Fibroblast of mammary gland (primary cell): ENCODE measurements at regions not wholly inside any gene's neighbourhood (a gene's known extent, or its start where the extent isn't known, plus 50 kb on each side); places are given as distances from the start of the nearest gene placed in this dataset.
A peak's percentile ranks its signal among the peaks of the same experiment; 100 is the strongest.

Source experiments
- DNase-seq: peaks from one replicate; pipeline ENCODE4 v3.0.0-alpha.2; 2010; ENCODE audit warnings: low read depth
- H3K4me3 ChIP-seq: 2 replicates; pipeline ENCODE4 v1.5.1; 2011; ENCODE audit warnings: low read depth, mild to moderate bottlenecking, low read length, moderate library complexity; ENCODE audit not compliant: control insufficient read depth
- CTCF ChIP-seq: conservative IDR thresholded peaks from 2 replicates; pipeline ENCODE4 v1.5.1; 2011; ENCODE audit warnings: low read depth, low read length, inconsistent platforms; ENCODE audit not compliant: control insufficient read depth, insufficient read depth

- no peak overlapping the region for H3K4me3 ChIP-seq
- TF ChIP-seq CTCF, result no peak
Measured at GRCh38 chr20:58135441-58136148, 92.9 kb downstream of the ANKRD60 start.

GRCh38 chr20:58133020-58133808, 95.2 kb downstream of the ANKRD60 start:
- no peak overlapping the region for H3K4me3 ChIP-seq
- no peak for TF ChIP-seq CTCF
- DNase-seq, result no peak

More at GRCh38 chr20:58135441-58136148, 92.9 kb downstream of the ANKRD60 start:
- no peak for DNase-seq

- peak; percentile 64 for DNase-seq
- TF ChIP-seq CTCF, result no peak
- H3K4me3 ChIP-seq, result no peak overlapping the region
Measured at GRCh38 chr20:58131551-58132142, 96.8 kb downstream of the ANKRD60 start.

- TF ChIP-seq CTCF, result no peak
- H3K4me3 ChIP-seq, result no peak overlapping the region
- DNase-seq, result peak; percentile 25
Measured at GRCh38 chr20:58131151-58131550, 97.3 kb downstream of the ANKRD60 start.

- TF ChIP-seq CTCF, result no peak
- H3K4me3 ChIP-seq, result no peak overlapping the region
- no peak for DNase-seq
Measured at GRCh38 chr20:58130581-58130980, 97.9 kb downstream of the ANKRD60 start.

GRCh38 chr20:58130156-58130555, 98.3 kb downstream of the ANKRD60 start:
- no peak for TF ChIP-seq CTCF
- no peak overlapping the region for H3K4me3 ChIP-seq
- DNase-seq, result no peak
